ENCODE measurements at regions not wholly inside any gene's neighbourhood (a gene's known extent, or its start where the extent isn't known, plus 50 kb on each side); places are given as distances from the start of the nearest gene placed in this dataset.
"Not testable (repeated sequence)": the region's sequence is repeated elsewhere in the genome, so short reads cannot be mapped to it uniquely, and the experiment has no call there.

- H3K36me3 Mint-ChIP-seq (ENCODE audit: low read depth); H3K4me1 Mint-ChIP-seq; H3K27ac Mint-ChIP-seq; H3K4me3 Mint-ChIP-seq; H3K27me3 Mint-ChIP-seq (ENCODE audit: low read depth): not testable (repeated sequence)
- peaks cover 12% of the 10 kb centered on the region for H3K9me3 Mint-ChIP-seq
Measured at GRCh38 chr9:65566018-65566417, 109.7 kb upstream of the ZNG1E start.

DNA sequence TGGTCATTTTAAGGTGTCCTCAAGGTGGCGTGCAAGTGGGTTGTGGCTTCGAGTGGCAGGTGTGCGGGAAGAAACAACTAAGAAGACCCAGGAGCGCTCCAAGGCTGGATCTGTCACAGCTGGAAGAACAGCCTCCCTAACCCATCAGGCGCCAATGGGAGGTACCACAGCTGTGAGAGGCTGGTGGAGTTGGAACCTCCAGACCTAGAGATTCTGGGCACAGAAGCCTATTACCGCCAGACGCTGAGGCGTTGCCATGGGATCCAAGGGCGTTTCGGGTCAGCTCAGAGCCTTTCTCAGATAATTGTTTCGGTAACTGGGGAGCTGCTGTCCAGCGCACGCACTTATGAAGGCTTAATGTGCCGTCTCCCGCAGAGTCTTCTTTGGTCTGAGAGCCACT is 156.7 kb upstream of the ZNG1E start:
- H3K4me1 Mint-ChIP-seq; H3K27ac Mint-ChIP-seq; H3K9me3 Mint-ChIP-seq; H3K4me3 Mint-ChIP-seq; H3K27me3 Mint-ChIP-seq (ENCODE audit: low read depth); H3K36me3 Mint-ChIP-seq (ENCODE audit: low read depth): not testable (repeated sequence)

GRCh38 chr9:65514465-65514864 is 161.3 kb upstream of the ZNG1E start:
- not testable (repeated sequence) for H3K4me1 Mint-ChIP-seq; H3K27me3 Mint-ChIP-seq (ENCODE audit: low read depth); H3K36me3 Mint-ChIP-seq (ENCODE audit: low read depth); H3K27ac Mint-ChIP-seq; H3K4me3 Mint-ChIP-seq; H3K9me3 Mint-ChIP-seq

DNA sequence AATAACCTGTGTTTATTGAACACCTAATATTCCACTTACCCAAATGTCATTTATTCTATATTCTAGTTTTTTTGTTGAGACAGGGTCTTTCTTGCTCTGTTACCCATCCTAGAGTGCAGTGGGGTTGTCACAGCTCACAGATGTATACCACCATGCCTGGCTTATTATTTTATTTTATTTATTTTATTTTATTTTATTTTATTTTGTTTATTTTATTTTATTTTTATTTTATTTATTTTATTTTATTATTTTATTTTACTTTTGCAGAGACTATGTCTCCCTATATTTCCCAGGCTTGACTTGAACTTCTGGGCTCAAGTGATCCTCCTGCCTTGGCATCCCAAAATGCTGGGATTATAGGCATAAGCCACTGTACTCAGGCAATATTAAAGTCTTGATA is 167.8 kb upstream of the ZNG1E start:
- H3K27me3 Mint-ChIP-seq (ENCODE audit: low read depth); H3K4me3 Mint-ChIP-seq; H3K9me3 Mint-ChIP-seq; H3K27ac Mint-ChIP-seq; H3K4me1 Mint-ChIP-seq; H3K36me3 Mint-ChIP-seq (ENCODE audit: low read depth): not testable (repeated sequence)

- H3K27me3 Mint-ChIP-seq (ENCODE audit: low read depth); H3K4me1 Mint-ChIP-seq; H3K4me3 Mint-ChIP-seq; H3K36me3 Mint-ChIP-seq (ENCODE audit: low read depth); H3K27ac Mint-ChIP-seq; H3K9me3 Mint-ChIP-seq: not testable (repeated sequence)
Measured at GRCh38 chr9:65504686-65505085, 171.0 kb upstream of the ZNG1E start.

DNA sequence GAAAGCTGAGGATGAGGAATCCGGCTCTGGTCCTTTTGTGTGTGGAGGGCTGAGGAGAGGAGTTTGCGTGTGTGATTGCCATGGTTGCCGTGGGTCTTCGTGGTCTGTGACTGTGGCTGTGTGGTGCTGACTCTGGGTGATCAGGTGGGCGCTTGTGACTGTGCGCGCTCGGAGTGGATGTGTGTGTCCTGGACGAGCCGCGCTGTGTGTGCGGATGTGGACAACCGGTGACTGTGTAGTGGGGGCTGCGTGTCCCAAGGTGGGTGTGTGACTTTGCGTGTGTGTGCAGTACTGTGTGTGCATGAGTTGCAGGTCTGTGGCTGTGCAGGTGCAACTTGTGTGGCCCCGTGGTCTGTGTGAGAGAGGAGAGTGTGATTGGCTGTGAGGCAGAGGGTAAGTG is 172.0 kb upstream of the ZNG1E start:
- not testable (repeated sequence) for H3K4me1 Mint-ChIP-seq; H3K4me3 Mint-ChIP-seq; H3K27ac Mint-ChIP-seq; H3K27me3 Mint-ChIP-seq (ENCODE audit: low read depth); H3K9me3 Mint-ChIP-seq; H3K36me3 Mint-ChIP-seq (ENCODE audit: low read depth)

DNA sequence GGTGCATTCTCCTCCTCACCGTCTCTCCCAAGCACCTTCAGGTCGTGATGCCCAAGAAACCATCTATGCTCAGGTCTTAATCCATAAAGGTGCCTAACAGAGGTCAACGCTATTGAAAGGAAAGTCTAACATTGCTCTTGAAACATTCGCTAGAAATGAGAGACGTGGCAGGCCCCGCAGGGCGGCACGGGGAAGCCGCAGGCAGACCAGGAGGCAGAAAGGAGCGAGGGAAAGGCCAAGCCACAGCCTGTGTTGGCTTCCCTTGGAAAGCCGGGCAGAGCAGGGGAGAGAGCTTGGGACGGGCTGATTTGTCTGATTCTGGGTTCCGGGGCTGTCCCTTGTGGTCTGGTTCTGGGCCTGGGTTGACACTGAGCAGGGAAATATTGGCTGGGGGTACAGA is 192.8 kb upstream of the ZNG1E start:
- H3K4me1 Mint-ChIP-seq; H3K27ac Mint-ChIP-seq; H3K4me3 Mint-ChIP-seq; H3K27me3 Mint-ChIP-seq (ENCODE audit: low read depth); H3K9me3 Mint-ChIP-seq; H3K36me3 Mint-ChIP-seq (ENCODE audit: low read depth): not testable (repeated sequence)

GRCh38 chr9:65481291-65481690 is 194.4 kb upstream of the ZNG1E start:
- not testable (repeated sequence) for H3K9me3 Mint-ChIP-seq; H3K4me3 Mint-ChIP-seq; H3K4me1 Mint-ChIP-seq; H3K36me3 Mint-ChIP-seq (ENCODE audit: low read depth); H3K27me3 Mint-ChIP-seq (ENCODE audit: low read depth); H3K27ac Mint-ChIP-seq

- H3K9me3 Mint-ChIP-seq, result peaks cover 12% of the 10 kb centered on the region
- H3K4me1 Mint-ChIP-seq; H3K27ac Mint-ChIP-seq; H3K27me3 Mint-ChIP-seq (ENCODE audit: low read depth); H3K36me3 Mint-ChIP-seq (ENCODE audit: low read depth); H3K4me3 Mint-ChIP-seq: not testable (repeated sequence)
Measured at GRCh38 chr9:65474891-65475290, 189.9 kb upstream of the FOXD4L5 start.

GRCh38 chr9:65473059-65473822 is 188.2 kb upstream of the FOXD4L5 start:
- not testable (repeated sequence) for H3K4me1 Mint-ChIP-seq; H3K4me3 Mint-ChIP-seq; H3K27me3 Mint-ChIP-seq (ENCODE audit: low read depth); H3K27ac Mint-ChIP-seq; H3K36me3 Mint-ChIP-seq (ENCODE audit: low read depth)
- H3K9me3 Mint-ChIP-seq, result peaks cover 19% of the 10 kb centered on the region

DNA sequence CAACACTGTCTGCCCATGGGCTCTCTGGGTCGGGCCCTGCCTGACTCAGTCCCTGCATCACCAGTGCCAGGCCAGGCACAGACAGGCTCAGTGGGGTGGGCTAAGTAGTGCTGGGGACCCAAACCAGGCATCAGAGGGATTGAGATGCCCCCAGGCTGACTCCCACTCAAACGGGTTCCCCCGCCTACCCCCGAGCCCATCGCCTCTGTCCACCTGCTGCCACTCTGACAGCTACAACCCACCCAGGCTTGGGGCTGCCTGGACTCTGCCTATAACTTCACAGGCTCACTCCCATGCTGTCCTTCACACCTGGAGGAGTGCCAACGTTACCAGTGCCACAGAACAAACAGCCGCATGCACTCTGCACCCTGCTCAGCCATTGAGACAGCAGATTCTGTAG is 186.1 kb upstream of the FOXD4L5 start:
- not testable (repeated sequence) for H3K27me3 Mint-ChIP-seq (ENCODE audit: low read depth); H3K36me3 Mint-ChIP-seq (ENCODE audit: low read depth); H3K4me1 Mint-ChIP-seq; H3K27ac Mint-ChIP-seq; H3K4me3 Mint-ChIP-seq
- H3K9me3 Mint-ChIP-seq, result peaks cover 22% of the 10 kb centered on the region

DNA sequence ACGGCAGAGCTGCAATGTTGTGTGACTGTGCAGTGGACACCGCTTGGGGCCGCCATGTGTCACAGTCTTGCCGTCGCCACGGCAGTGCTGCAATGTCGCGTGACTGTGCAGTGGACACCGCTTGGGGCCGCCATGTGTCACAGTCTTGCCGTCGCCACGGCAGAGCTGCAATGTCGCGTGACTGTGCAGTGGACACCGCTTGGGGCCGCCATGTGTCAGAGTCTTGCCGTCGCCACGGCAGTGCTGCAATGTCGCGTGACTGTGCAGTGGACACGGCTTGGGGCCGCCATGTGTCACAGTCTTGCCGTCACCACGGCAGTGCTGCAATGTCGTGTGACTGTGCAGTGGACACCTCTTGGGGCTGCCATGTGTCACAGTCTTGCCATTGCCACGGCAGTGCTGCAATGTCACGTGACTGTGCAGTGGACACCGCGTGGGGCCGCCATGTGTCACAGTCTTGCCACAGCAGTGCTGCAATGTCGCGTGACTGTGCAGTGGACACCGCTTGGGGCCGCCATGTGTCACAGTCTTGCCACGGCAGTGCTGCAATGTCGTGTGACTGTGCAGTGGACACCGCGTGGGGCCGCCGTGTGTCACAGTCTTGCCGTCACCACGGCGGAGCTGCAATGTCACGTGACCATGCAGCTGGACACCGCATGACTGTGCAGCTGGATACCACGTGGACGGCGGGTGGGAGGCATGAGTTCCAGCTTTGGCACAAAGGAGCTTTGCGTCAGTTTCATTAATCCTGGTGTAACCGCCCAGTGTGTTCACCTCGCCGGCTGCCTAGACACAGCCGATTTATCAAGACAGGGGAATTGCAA is 182.1 kb upstream of the FOXD4L5 start:
- H3K27ac Mint-ChIP-seq; H3K4me3 Mint-ChIP-seq; H3K4me1 Mint-ChIP-seq; H3K27me3 Mint-ChIP-seq (ENCODE audit: low read depth): not testable (repeated sequence)
- H3K36me3 Mint-ChIP-seq (ENCODE audit: low read depth), result peaks cover 25% of the 10 kb centered on the region
- peaks cover 50% of the 10 kb centered on the region for H3K9me3 Mint-ChIP-seq

GRCh38 chr9:65465246-65465895 is 180.4 kb upstream of the FOXD4L5 start:
- Mint-ChIP-seq H3K36me3 (ENCODE audit: low read depth) (peaks cover 25% of the 10 kb centered on the region), H3K9me3 (peaks cover 54% of the 10 kb centered on the region)
- not testable (repeated sequence) for H3K4me3 Mint-ChIP-seq; H3K4me1 Mint-ChIP-seq; H3K27me3 Mint-ChIP-seq (ENCODE audit: low read depth); H3K27ac Mint-ChIP-seq

- not testable (repeated sequence) for H3K4me3 Mint-ChIP-seq; H3K27ac Mint-ChIP-seq; H3K27me3 Mint-ChIP-seq (ENCODE audit: low read depth); H3K4me1 Mint-ChIP-seq
- Mint-ChIP-seq H3K36me3 (ENCODE audit: low read depth) (peaks cover 21% of the 10 kb centered on the region), H3K9me3 (peaks cover 50% of the 10 kb centered on the region)
Measured at GRCh38 chr9:65462476-65462875, 177.5 kb upstream of the FOXD4L5 start.
